ENCODE measurements at regions not wholly inside any gene's neighbourhood (a gene's known extent, or its start where the extent isn't known, plus 50 kb on each side); places are given as distances from the start of the nearest gene placed in this dataset.

GRCh38 chr12:97097734-97098133 is 190.7 kb downstream of the NEDD1 start:
- Histone ChIP-seq H3K36me3 (ENCODE audit: control insufficient read depth, insufficient read depth, low read length) (no peaks in the 10 kb centered on the region), H3K4me3 (replicated peaks; ENCODE audit: low read depth, low read length) (no peak overlapping the region), H3K27me3 (replicated peaks; ENCODE audit: control insufficient read depth, insufficient read depth, low read length) (no peaks in the 10 kb centered on the region)
- DNase-seq (ENCODE audit: extremely low read depth, insufficient read length), result no peak
- no peak for TF ChIP-seq CTCF (IDR thresholded peaks at IDR 0.05; ENCODE audit: insufficient read depth, low read length, poor library complexity, severe bottlenecking)

- DNase-seq (ENCODE audit: extremely low read depth, insufficient read length), result no peak
- no peaks in the 10 kb centered on the region; the same call in 1 of the 2 replicates for H3K27me3 ChIP-seq (replicated peaks; ENCODE audit: control insufficient read depth, insufficient read depth, low read length)
- H3K36me3 ChIP-seq (ENCODE audit: control insufficient read depth, insufficient read depth, low read length), result no peaks in the 10 kb centered on the region
- no peak for TF ChIP-seq CTCF (IDR thresholded peaks at IDR 0.05; ENCODE audit: insufficient read depth, low read length, poor library complexity, severe bottlenecking)
- no peak overlapping the region for H3K4me3 ChIP-seq (replicated peaks; ENCODE audit: low read depth, low read length)
These were observed 202.4 kb downstream of the NEDD1 start for GRCh38 chr12:97109441-97109840.

- no peak for DNase-seq (ENCODE audit: extremely low read depth, insufficient read length)
- Histone ChIP-seq H3K27me3 (replicated peaks; ENCODE audit: control insufficient read depth, insufficient read depth, low read length) (no peaks in the 10 kb centered on the region; the same call in 1 of the 2 replicates), H3K4me3 (replicated peaks; ENCODE audit: low read depth, low read length) (no peak overlapping the region), H3K36me3 (ENCODE audit: control insufficient read depth, insufficient read depth, low read length) (no peaks in the 10 kb centered on the region)
- TF ChIP-seq CTCF (IDR thresholded peaks at IDR 0.05; ENCODE audit: insufficient read depth, low read length, poor library complexity, severe bottlenecking), result no peak
These were observed 205.1 kb downstream of the NEDD1 start for GRCh38 chr12:97112136-97112535.

GRCh38 chr12:97118796-97119375 is 211.8 kb downstream of the NEDD1 start:
- no peak for DNase-seq (ENCODE audit: extremely low read depth, insufficient read length)
- TF ChIP-seq CTCF (IDR thresholded peaks at IDR 0.05; ENCODE audit: insufficient read depth, low read length, poor library complexity, severe bottlenecking), result no peak

GRCh38 chr12:97127061-97127460 is 220.0 kb downstream of the NEDD1 start:
- no peaks in the 10 kb centered on the region for H3K27me3 ChIP-seq (replicated peaks; ENCODE audit: control insufficient read depth, insufficient read depth, low read length)
- no peak for DNase-seq (ENCODE audit: extremely low read depth, insufficient read length)

More at GRCh38 chr12:97118796-97119375, 211.8 kb downstream of the NEDD1 start:
- H3K27me3 ChIP-seq (replicated peaks; ENCODE audit: control insufficient read depth, insufficient read depth, low read length), result no peaks in the 10 kb centered on the region
- no peaks in the 10 kb centered on the region for H3K36me3 ChIP-seq (ENCODE audit: control insufficient read depth, insufficient read depth, low read length)
- H3K4me3 ChIP-seq (replicated peaks; ENCODE audit: low read depth, low read length), result no peak overlapping the region

More at GRCh38 chr12:97127061-97127460, 220.0 kb downstream of the NEDD1 start:
- no peaks in the 10 kb centered on the region for H3K36me3 ChIP-seq (ENCODE audit: control insufficient read depth, insufficient read depth, low read length)
- TF ChIP-seq CTCF (IDR thresholded peaks at IDR 0.05; ENCODE audit: insufficient read depth, low read length, poor library complexity, severe bottlenecking), result no peak
- no peak overlapping the region for H3K4me3 ChIP-seq (replicated peaks; ENCODE audit: low read depth, low read length)

Data from GM06990 (cell line).